GM10266 (cell line): ENCODE measurements at regions not wholly inside any gene's neighbourhood (a gene's known extent, or its start where the extent isn't known, plus 50 kb on each side); places are given as distances from the start of the nearest gene placed in this dataset.
A peak's percentile ranks its signal among the peaks of the same experiment; 100 is the strongest.
"Not testable (repeated sequence)": the region's sequence is repeated elsewhere in the genome, so short reads cannot be mapped to it uniquely, and the experiment has no call there.

ENCODE experiments used
- DNase-seq: peaks from one replicate; pipeline ENCODE4 v3.0.0; 2012; ENCODE audit errors: extremely low spot score
- CTCF ChIP-seq: IDR thresholded peaks from 2 replicates; pipeline ENCODE4 v1.5.1; 2012; ENCODE audit warnings: mild to moderate bottlenecking, low read depth; ENCODE audit not compliant: control insufficient read depth, insufficient read depth; ENCODE audit errors: missing control alignments

DNA sequence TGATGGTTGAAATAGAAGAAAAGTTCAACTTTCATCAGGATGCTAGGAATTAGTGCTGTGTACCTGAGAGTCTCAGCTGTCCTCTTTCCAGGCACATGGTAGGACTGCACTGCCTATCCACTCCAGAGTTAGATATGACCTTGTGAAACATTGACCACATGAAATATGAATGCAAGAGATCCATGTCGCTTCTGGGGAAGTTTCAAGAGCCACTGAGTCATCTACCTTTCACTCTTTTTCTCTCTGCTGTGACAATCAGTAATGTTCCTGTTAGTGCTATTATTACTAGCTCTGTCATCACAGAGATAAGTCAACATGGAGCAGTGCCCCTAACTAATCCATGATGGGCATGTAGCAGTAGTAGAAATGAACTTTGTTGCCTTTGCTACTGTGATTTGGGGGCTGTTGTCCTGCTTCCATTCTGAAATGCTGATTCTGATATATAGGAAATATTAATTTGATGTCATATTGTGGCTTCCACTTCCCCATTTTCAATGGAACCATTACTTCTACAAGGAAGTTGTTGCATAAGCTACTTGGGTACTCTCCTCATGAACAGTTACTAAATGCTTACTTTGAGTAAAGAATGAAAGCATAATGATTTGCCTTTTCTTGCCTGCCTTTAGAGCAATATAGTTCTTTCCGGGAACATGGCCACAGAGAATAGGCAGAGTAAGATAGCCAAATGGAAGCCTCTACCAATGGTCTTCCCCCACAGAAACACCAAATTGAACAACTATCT, 192.8 kb upstream of the ZNF521 start:
- no peak for TF ChIP-seq CTCF
- no peak for DNase-seq

DNA sequence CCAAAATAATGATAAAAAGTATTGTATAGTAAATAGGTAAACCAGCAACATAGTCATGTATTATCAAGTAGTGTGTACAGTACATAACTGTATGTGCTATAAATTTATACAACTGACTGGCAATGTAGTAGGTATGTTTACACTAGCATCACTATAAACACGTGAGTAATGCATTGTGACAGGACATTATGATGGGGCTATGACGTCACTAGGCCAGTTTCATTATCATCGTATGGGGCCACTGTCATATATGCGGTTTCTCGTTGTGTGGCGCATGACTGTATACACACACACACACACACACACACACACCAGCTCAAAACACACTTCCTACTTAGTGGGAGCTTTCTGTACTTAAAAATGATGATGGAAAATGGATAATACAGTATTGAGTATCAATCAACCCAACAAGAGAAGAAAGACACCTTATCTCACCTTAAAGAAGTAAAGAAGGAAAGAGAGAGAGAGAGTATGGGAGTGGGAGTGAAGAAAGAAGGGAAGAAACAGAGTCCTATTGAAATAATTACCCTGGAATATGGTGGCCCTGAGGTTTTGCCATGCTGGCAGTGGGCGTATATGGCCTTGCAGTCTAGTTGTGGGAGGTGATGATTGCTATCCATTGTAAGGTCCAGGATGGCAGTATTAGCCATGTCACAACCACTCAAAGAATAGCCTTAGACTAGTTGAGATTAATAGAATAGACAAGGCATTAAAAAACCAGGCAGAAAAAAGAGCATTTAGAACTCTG, 186.4 kb upstream of the ZNF521 start:
- no peak for TF ChIP-seq CTCF
- no peak for DNase-seq

DNA sequence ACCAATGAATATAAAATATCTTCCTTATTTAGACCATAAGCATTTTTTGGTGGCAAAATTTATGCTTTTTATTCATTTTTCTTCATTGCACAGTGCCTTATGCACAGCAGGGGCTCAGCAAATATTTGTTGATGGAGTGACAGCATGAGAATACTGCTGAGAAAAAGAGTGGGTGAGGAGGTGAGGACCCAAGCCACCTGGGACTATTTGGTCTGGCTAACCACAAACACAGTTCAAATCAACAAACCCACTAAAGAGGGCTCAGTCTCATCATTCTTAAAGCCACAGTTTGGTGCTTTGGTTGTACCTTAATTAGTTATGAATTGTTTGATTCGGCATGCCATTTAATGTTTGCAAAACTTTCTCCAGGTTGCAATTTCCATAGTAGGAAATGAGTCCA, 183.5 kb upstream of the ZNF521 start:
- DNase-seq, result peak; percentile 13

GRCh38 chr18:25534401-25534800, 182.4 kb upstream of the ZNF521 start:
- no peak for DNase-seq
- TF ChIP-seq CTCF, result no peak

More for the DNA sequence above, 183.5 kb upstream of the ZNF521 start:
- no peak for TF ChIP-seq CTCF

- no peak for DNase-seq
- no peak for TF ChIP-seq CTCF
Measured at GRCh38 chr18:25533218-25533617, 181.3 kb upstream of the ZNF521 start.

- no peak for DNase-seq
Measured at GRCh38 chr18:25531207-25531606, 179.2 kb upstream of the ZNF521 start.

DNA sequence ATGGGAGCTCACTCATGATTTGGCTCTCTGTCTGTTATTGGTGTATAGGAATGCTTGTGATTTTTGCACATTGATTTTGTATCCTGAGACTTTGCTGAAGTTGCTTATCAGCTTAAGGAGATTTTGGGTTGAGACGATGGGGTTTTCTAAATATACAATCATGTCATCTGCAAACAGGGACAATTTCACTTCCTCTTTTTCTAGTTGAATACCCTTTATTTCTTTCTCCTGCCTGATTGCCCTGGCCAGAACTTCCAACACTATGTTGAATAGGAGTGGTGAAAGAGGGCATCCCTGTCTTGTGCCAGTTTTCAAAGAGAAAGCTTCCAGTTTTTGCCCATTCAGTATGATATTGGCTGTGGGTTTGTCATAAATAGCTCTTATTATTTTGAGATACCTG, 173.8 kb upstream of the ZNF521 start:
- not testable (repeated sequence) for DNase-seq

More at GRCh38 chr18:25531207-25531606, 179.2 kb upstream of the ZNF521 start:
- no peak for TF ChIP-seq CTCF
